Pancreas (tissue), 10 donors: ENCODE measurements at regions not wholly inside any gene's neighbourhood (a gene's known extent, or its start where the extent isn't known, plus 50 kb on each side); places are given as distances from the start of the nearest gene placed in this dataset.

ENCODE experiments used
- ATAC-seq, 4 donors: fragments of 200-7000 bp; cut with Tn5 transposase; one replicate each; pipeline versions ENCODE4 v1.8.0 to v1.9.1; 2020; ENCODE audit warnings: mild to moderate bottlenecking in 4 of 4, moderate library complexity in 4 of 4
- DNase-seq, 6 donors: peaks; one replicate each; pipeline ENCODE4 v3.0.0-alpha.2; 2020
- FAIRE-seq: peaks from 2 replicates; lab custom pipeline; 2012; peaks lifted over from hg19 to GRCh38; lab: Jason Lieb, UNC
- H3K27ac ChIP-seq, 4 donors: fragments of 200-600 bp; sonication (generic); 1 replicate in 3 of 4; 2 replicates in 1 of 4; pipeline versions ENCODE4 v1.5.0 to v1.8.0; 2020
- H3K27me3 ChIP-seq, 4 donors: fragments of 200-600 bp; one replicate each; pipeline ENCODE4 v1.8.0; 2021
- H3K36me3 ChIP-seq, 3 donors: fragments of 200-600 bp; sonication (generic) in 1 of 3; one replicate each; pipeline versions ENCODE4 v1.5.0 to v1.8.0; 2020 to 2021
- H3K4me1 ChIP-seq, 3 donors: fragments of 200-600 bp; one replicate each; pipeline ENCODE4 v1.8.0; 2021
- H3K4me3 ChIP-seq, 4 donors: fragments of 200-600 bp; sonication (generic) in 2 of 4; one replicate each; pipeline versions ENCODE4 v1.5.0 to v1.8.0; 2020 to 2021
- H3K9me3 ChIP-seq, 4 donors: fragments of 200-600 bp; one replicate each; pipeline ENCODE4 v1.8.0; 2021
- whole genome bisulfite sequencing, 2 donors: extraction: QIAGEN DNeasy Blood & Tissue Kit; methylation state at CpG; one replicate each; pipeline ENCODE4 v1.1.7; 2013; 5-methylcytosine and 5-hydroxymethylcytosine counted together
- intact Hi-C, 3 donors: fragments of 100-400 bp; cut with DNase I; formaldehyde crosslinking; loops; one replicate each; pipeline versions ENCODE4 v1.11.1 to v1.14.2; 2022
- TF ChIP-seq, protein P1 (sequence below), 4 donors: fragments of 200-600 bp; sonication (generic) in 3 of 4; IDR thresholded peaks; one replicate each; pipeline versions ENCODE4 v1.5.0 to v1.8.0; 2021; ENCODE audit warnings: antibody characterized with exemption in 4 of 4
- donor health status: healthy with polysubstance abuse.
- donor health status: DM: no; HTN: no; CAD: no; lungs with moderate emphysema.
- donor health status: DM: no; HTN: no; CAD: no.
- donor health status: control.
- donor health status: control.
- donor health status: Bipolar disorder and iron deficiency.
- donor health status: DM: yes; HTN: yes; CAD: no.
- donor health status: DM: no; HTN: no; CAD: no.
- donor health status: DM: no; HTN: no; CAD: no.
- donor health status: DM: yes; HTN: yes; CAD: no.

DNA sequence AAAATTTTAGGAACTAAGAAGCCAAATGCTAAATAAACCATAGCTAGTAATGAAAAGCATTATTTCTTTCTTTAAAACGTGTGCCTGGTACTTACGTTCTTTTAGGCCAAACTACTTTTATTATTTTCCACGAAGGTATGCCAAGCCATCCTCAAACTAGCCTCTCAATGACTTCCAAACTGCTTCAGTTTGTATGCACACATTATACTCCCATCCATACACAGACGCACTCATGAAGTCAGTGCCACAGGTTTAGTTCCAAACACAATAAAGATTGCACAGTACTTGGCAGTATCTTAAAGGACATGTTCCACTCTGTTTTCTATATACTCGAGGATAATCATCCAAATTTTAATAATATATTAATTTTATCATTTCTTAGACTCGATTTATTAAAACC is 609.2 kb upstream of the ZNF385D start:
- TF ChIP-seq, protein P1, sequence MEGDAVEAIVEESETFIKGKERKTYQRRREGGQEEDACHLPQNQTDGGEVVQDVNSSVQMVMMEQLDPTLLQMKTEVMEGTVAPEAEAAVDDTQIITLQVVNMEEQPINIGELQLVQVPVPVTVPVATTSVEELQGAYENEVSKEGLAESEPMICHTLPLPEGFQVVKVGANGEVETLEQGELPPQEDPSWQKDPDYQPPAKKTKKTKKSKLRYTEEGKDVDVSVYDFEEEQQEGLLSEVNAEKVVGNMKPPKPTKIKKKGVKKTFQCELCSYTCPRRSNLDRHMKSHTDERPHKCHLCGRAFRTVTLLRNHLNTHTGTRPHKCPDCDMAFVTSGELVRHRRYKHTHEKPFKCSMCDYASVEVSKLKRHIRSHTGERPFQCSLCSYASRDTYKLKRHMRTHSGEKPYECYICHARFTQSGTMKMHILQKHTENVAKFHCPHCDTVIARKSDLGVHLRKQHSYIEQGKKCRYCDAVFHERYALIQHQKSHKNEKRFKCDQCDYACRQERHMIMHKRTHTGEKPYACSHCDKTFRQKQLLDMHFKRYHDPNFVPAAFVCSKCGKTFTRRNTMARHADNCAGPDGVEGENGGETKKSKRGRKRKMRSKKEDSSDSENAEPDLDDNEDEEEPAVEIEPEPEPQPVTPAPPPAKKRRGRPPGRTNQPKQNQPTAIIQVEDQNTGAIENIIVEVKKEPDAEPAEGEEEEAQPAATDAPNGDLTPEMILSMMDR (IDR thresholded peaks at IDR 0.05), result no peak
- WGBS, 2 donors, result 55 to 68% methylated on average over 6 of the region's 6 CpGs
- intact Hi-C loops, result no loop called here
- H3K27me3 ChIP-seq, result no peaks in the 10 kb centered on the region
- DNase-seq (no peak), FAIRE-seq (no peak), ATAC-seq (no peak)
- no peaks in the 10 kb centered on the region for H3K36me3 ChIP-seq
- no peak overlapping the region for H3K27ac ChIP-seq
- H3K4me3 ChIP-seq, result no peak overlapping the region
- H3K9me3 ChIP-seq, result no peaks in the 10 kb centered on the region
- H3K4me1 ChIP-seq, result no peaks in the 10 kb centered on the region

DNA sequence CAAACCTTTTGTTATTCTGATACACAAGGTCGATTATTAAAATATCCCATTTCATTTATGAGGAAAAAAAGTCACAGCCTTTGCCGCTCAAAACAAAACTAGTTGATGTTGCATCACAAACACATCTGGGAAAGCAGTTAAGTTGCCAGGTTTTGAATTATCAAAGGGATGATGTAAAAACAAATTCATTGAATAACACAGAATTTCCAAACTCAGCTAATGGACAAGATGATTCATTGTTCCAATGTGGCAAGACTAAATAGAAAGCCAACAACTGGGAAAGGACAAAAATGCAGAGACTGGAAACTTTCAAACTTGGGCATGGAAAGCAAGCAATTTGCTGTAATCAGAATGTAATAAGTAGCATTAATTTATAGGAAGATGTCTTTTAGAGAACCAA is 610.0 kb upstream of the ZNF385D start:
- Histone ChIP-seq H3K4me3 (no peak overlapping the region), H3K27me3 (no peaks in the 10 kb centered on the region), H3K9me3 (no peaks in the 10 kb centered on the region), H3K27ac (no peak overlapping the region), H3K4me1 (no peaks in the 10 kb centered on the region), H3K36me3 (no peaks in the 10 kb centered on the region)
- FAIRE-seq, result no peak
- ATAC-seq, result no peak
- DNase-seq, result no peak
- 50 to 63% methylated on average over 2 of the region's 2 CpGs for WGBS, 2 donors
- intact Hi-C loops, result no loop called here
- TF ChIP-seq, protein P1 (IDR thresholded peaks at IDR 0.05), result no peak

DNA sequence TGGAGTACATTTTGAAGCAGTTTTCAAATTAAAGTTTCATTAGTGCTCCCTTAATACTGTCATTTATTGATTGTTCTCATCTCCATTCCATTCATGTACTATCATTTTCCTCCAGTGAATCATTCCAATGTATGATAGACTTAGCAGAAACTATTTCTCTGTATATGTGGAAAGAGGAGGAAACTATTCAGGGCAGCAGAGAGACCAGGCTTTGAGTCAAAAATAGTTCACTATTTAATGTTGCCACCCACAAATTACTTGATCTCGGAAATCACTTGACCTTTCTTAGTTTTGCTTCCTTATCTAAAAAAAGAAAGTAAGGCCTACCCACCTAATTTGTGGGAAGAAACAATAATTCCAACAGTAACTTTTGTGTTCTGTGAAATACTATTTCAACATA is 610.5 kb upstream of the ZNF385D start:
- Histone ChIP-seq H3K27ac (no peak overlapping the region), H3K36me3 (no peaks in the 10 kb centered on the region), H3K4me1 (no peaks in the 10 kb centered on the region), H3K4me3 (no peak overlapping the region), H3K27me3 (no peaks in the 10 kb centered on the region), H3K9me3 (no peaks in the 10 kb centered on the region)
- intact Hi-C loops, result no loop called here
- no peak for FAIRE-seq
- TF ChIP-seq, protein P1 (IDR thresholded peaks at IDR 0.05), result no peak
- no peak for DNase-seq
- 24 to 45% methylated on average over 1 of the region's 1 CpG for WGBS, 2 donors
- no peak for ATAC-seq

DNA sequence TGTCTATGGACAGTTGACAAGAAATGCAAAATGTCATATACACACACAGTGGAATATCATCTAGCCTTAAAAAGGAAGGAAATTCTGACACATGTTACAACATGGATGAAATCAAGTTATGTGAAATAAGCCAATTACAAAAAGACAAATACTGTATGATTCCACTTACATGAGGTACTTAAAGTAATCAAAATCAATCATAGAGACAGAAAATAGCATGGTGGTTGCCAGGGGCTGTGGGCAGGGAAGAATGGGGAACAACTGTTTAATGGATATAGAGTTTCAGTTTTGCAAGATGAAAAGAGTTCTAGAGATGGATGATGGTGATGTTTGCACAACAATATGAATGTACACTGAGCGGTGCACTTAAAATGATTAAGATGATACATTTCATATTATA is 613.8 kb upstream of the ZNF385D start:
- H3K9me3 ChIP-seq, result no peaks in the 10 kb centered on the region
- ATAC-seq (no peak), FAIRE-seq (no peak), DNase-seq (no peak)
- no peak overlapping the region for H3K27ac ChIP-seq
- intact Hi-C loops, result no loop called here
- no peaks in the 10 kb centered on the region for H3K36me3 ChIP-seq
- no peaks in the 10 kb centered on the region for H3K4me1 ChIP-seq
- no peak overlapping the region for H3K4me3 ChIP-seq
- WGBS, 2 donors, result 33 to 49% methylated on average over 1 of the region's 1 CpG
- H3K27me3 ChIP-seq, result no peaks in the 10 kb centered on the region
- TF ChIP-seq, protein P1 (IDR thresholded peaks at IDR 0.05), result no peak

DNA sequence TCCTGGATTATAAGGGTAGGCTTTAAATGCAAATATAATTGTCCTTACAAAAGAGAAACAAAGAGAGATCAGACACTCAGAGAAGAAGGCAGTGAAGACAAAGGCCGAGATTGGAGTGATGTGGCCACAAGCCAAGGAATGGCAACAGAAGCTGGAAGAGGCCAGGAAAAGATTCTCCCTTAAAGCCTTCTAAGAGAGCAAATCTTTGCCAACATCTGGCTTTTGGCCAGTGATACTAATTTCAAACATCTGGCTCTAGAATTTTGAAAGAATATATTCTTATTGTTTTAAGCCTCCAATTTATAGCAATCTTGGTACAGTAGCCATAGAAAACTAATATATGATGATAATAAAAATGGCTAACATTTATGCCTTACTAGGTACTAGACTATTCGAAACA is 615.8 kb upstream of the ZNF385D start:
- TF ChIP-seq, protein P1 (IDR thresholded peaks at IDR 0.05), result no peak
- H3K9me3 ChIP-seq, result no peaks in the 10 kb centered on the region
- ATAC-seq (no peak), DNase-seq (no peak), FAIRE-seq (no peak)
- no peaks in the 10 kb centered on the region for H3K27me3 ChIP-seq
- H3K36me3 ChIP-seq, result no peaks in the 10 kb centered on the region
- H3K27ac ChIP-seq, result no peak overlapping the region
- no peaks in the 10 kb centered on the region for H3K4me1 ChIP-seq
- intact Hi-C loops, result no loop called here
- H3K4me3 ChIP-seq, result no peak overlapping the region
- WGBS, 2 donors, result 11 to 15% methylated on average over 2 of the region's 2 CpGs
